ENCODE measurements at regions not wholly inside any gene's neighbourhood (a gene's known extent, or its start where the extent isn't known, plus 50 kb on each side); places are given as distances from the start of the nearest gene placed in this dataset.

DNA sequence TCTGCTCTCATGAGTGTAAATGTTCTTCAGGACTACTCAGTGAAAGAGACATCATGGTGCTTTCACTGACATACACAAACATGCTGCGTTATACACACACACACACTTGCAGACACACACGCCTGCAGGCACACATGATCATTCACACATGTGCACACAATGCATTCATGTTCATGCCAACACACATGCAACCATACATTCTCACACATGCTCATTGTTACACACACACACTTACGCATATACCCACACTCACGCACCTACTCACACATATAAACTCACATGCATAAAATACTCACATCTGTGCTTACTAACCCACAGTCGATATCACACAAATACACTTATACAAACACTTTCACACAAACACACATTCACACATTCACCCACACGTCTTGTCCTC lies 241.6 kb downstream of the LMX1A start:
- TF ChIP-seq, protein P1, sequence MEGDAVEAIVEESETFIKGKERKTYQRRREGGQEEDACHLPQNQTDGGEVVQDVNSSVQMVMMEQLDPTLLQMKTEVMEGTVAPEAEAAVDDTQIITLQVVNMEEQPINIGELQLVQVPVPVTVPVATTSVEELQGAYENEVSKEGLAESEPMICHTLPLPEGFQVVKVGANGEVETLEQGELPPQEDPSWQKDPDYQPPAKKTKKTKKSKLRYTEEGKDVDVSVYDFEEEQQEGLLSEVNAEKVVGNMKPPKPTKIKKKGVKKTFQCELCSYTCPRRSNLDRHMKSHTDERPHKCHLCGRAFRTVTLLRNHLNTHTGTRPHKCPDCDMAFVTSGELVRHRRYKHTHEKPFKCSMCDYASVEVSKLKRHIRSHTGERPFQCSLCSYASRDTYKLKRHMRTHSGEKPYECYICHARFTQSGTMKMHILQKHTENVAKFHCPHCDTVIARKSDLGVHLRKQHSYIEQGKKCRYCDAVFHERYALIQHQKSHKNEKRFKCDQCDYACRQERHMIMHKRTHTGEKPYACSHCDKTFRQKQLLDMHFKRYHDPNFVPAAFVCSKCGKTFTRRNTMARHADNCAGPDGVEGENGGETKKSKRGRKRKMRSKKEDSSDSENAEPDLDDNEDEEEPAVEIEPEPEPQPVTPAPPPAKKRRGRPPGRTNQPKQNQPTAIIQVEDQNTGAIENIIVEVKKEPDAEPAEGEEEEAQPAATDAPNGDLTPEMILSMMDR (optimal IDR thresholded peaks at IDR 0.05 in 1 of 3, IDR thresholded peaks at IDR 0.05 in 1 of 3, conservative IDR thresholded peaks at IDR 0.05 in 1 of 3; ENCODE audit: extremely low read depth in 1 of 3, insufficient read depth in 2 of 3, low read length in 3 of 3), result no peak
- TF ChIP-seq EZH2 (IDR thresholded peaks at IDR 0.05; ENCODE audit: low read length), result no peak

All from keratinocyte (primary cell).